WTC11 (cell line): ENCODE measurements at regions not wholly inside any gene's neighbourhood (a gene's known extent, or its start where the extent isn't known, plus 50 kb on each side); places are given as distances from the start of the nearest gene placed in this dataset.

Experiments used
- ELF4 ChIP-seq: sonication (generic); formaldehyde crosslinking; IDR thresholded peaks from 2 replicates; pipeline ENCODE4 v1.8.1; 2022; ENCODE audit warnings: low read depth, mild to moderate bottlenecking, moderate library complexity, missing genetic modification reagents
- JUN ChIP-seq: sonication (generic); formaldehyde crosslinking; IDR thresholded peaks from 2 replicates; pipeline ENCODE4 v1.8.0; 2023; ENCODE audit warnings: mild to moderate bottlenecking, missing genetic modification reagents
- TEAD4 ChIP-seq: sonication (generic); formaldehyde crosslinking; IDR thresholded peaks from 2 replicates; pipeline ENCODE4 v1.8.0; 2022; ENCODE audit warnings: mild to moderate bottlenecking, missing genetic modification reagents
- ZNF121 ChIP-seq: sonication (generic); formaldehyde crosslinking; IDR thresholded peaks from 2 replicates; pipeline ENCODE4 v1.8.0; 2023; ENCODE audit warnings: missing genetic modification reagents
- ZNF138 ChIP-seq: sonication (generic); formaldehyde crosslinking; conservative IDR thresholded peaks from 2 replicates; pipeline ENCODE4 v1.8.1; 2022; ENCODE audit warnings: mild to moderate bottlenecking, moderate library complexity, missing genetic modification reagents
- ZNF671 ChIP-seq: fragments of 250-450 bp; sonication (Bioruptor Pico); IDR thresholded peaks from 2 replicates; pipeline ENCODE4 v1.8.0; 2021; ENCODE audit warnings: mild to moderate bottlenecking
- TF ChIP-seq, protein P1 (sequence below): sonication (generic); formaldehyde crosslinking; IDR thresholded peaks from 2 replicates; pipeline ENCODE4 v1.8.0; 2022; ENCODE audit warnings: mild to moderate bottlenecking, missing genetic modification reagents
- TF ChIP-seq, protein P2 (sequence below): sonication (generic); formaldehyde crosslinking; IDR thresholded peaks from 2 replicates; pipeline ENCODE4 v1.8.0; 2022; ENCODE audit warnings: missing genetic modification reagents
- TF ChIP-seq, protein P3 (sequence below): sonication (generic); formaldehyde crosslinking; IDR thresholded peaks from 2 replicates; pipeline ENCODE4 v1.8.0; 2023; ENCODE audit warnings: missing genetic modification reagents
- TF ChIP-seq, protein P4 (sequence below): fragments of 200-600 bp; IDR thresholded peaks from 2 replicates; pipeline ENCODE4 v1.8.0; 2022; ENCODE audit warnings: antibody characterized with exemption
- TF ChIP-seq, protein P5 (sequence below): sonication (generic); formaldehyde crosslinking; IDR thresholded peaks from 2 replicates; pipeline ENCODE4 v1.8.1; 2023; ENCODE audit warnings: mild to moderate bottlenecking, missing genetic modification reagents, moderate library complexity
- TF ChIP-seq, protein P6 (sequence below): fragments of 250-450 bp; sonication (Bioruptor Pico); IDR thresholded peaks from 2 replicates; pipeline ENCODE4 v1.9.0; 2021; ENCODE audit warnings: mild to moderate bottlenecking, borderline replicate concordance
- TF ChIP-seq, protein P7 (sequence below): sonication (generic); formaldehyde crosslinking; conservative IDR thresholded peaks from 2 replicates; pipeline ENCODE4 v1.8.1; 2022; ENCODE audit warnings: mild to moderate bottlenecking, missing genetic modification reagents
- TF ChIP-seq, protein P8 (sequence below): sonication (generic); formaldehyde crosslinking; IDR thresholded peaks from 2 replicates; pipeline ENCODE4 v1.8.1; 2022; ENCODE audit warnings: missing genetic modification reagents, borderline replicate concordance

DNA sequence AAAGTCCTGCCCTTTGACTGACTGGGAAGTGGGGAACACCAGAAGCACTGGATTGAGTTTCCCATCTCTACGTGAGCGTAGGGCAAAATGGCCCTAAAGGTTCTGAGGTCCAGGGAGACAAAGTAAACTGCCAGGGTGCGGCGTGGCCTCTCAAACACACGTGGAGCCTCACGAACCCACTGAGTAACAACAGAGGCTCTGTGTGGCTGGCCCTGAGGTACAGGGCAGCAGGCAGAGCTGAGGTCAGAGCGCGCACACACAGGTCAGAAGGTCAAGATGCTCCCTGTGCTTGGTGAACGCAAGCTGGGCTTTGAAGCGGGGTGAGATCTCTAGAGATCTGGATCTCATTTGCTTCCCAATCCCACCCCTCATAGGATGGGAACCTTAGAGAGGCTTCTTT, 99.0 kb upstream of the ZMIZ1 start:
- TF ChIP-seq, protein P1, sequence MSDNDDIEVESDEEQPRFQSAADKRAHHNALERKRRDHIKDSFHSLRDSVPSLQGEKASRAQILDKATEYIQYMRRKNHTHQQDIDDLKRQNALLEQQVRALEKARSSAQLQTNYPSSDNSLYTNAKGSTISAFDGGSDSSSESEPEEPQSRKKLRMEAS (CRISPR knock-in tag): no peak
- no peak for TF ChIP-seq JUN
- TF ChIP-seq, protein P2, sequence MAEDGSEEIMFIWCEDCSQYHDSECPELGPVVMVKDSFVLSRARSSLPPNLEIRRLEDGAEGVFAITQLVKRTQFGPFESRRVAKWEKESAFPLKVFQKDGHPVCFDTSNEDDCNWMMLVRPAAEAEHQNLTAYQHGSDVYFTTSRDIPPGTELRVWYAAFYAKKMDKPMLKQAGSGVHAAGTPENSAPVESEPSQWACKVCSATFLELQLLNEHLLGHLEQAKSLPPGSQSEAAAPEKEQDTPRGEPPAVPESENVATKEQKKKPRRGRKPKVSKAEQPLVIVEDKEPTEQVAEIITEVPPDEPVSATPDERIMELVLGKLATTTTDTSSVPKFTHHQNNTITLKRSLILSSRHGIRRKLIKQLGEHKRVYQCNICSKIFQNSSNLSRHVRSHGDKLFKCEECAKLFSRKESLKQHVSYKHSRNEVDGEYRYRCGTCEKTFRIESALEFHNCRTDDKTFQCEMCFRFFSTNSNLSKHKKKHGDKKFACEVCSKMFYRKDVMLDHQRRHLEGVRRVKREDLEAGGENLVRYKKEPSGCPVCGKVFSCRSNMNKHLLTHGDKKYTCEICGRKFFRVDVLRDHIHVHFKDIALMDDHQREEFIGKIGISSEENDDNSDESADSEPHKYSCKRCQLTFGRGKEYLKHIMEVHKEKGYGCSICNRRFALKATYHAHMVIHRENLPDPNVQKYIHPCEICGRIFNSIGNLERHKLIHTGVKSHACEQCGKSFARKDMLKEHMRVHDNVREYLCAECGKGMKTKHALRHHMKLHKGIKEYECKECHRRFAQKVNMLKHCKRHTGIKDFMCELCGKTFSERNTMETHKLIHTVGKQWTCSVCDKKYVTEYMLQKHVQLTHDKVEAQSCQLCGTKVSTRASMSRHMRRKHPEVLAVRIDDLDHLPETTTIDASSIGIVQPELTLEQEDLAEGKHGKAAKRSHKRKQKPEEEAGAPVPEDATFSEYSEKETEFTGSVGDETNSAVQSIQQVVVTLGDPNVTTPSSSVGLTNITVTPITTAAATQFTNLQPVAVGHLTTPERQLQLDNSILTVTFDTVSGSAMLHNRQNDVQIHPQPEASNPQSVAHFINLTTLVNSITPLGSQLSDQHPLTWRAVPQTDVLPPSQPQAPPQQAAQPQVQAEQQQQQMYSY (CRISPR knock-in tag): no peak
- TF ChIP-seq, protein P3, sequence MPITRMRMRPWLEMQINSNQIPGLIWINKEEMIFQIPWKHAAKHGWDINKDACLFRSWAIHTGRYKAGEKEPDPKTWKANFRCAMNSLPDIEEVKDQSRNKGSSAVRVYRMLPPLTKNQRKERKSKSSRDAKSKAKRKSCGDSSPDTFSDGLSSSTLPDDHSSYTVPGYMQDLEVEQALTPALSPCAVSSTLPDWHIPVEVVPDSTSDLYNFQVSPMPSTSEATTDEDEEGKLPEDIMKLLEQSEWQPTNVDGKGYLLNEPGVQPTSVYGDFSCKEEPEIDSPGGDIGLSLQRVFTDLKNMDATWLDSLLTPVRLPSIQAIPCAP: no peak
- no peak for TF ChIP-seq ELF4 (CRISPR knock-in tag)
- TF ChIP-seq, protein P4, sequence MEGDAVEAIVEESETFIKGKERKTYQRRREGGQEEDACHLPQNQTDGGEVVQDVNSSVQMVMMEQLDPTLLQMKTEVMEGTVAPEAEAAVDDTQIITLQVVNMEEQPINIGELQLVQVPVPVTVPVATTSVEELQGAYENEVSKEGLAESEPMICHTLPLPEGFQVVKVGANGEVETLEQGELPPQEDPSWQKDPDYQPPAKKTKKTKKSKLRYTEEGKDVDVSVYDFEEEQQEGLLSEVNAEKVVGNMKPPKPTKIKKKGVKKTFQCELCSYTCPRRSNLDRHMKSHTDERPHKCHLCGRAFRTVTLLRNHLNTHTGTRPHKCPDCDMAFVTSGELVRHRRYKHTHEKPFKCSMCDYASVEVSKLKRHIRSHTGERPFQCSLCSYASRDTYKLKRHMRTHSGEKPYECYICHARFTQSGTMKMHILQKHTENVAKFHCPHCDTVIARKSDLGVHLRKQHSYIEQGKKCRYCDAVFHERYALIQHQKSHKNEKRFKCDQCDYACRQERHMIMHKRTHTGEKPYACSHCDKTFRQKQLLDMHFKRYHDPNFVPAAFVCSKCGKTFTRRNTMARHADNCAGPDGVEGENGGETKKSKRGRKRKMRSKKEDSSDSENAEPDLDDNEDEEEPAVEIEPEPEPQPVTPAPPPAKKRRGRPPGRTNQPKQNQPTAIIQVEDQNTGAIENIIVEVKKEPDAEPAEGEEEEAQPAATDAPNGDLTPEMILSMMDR: no peak
- no peak for TF ChIP-seq ZNF121
- TF ChIP-seq, protein P5, sequence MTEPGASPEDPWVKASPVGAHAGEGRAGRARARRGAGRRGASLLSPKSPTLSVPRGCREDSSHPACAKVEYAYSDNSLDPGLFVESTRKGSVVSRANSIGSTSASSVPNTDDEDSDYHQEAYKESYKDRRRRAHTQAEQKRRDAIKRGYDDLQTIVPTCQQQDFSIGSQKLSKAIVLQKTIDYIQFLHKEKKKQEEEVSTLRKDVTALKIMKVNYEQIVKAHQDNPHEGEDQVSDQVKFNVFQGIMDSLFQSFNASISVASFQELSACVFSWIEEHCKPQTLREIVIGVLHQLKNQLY: no peak
- no peak for TF ChIP-seq ZNF671 (CRISPR knock-in tag)
- TF ChIP-seq TEAD4 (CRISPR knock-in tag): no peak
- TF ChIP-seq, protein P6, sequence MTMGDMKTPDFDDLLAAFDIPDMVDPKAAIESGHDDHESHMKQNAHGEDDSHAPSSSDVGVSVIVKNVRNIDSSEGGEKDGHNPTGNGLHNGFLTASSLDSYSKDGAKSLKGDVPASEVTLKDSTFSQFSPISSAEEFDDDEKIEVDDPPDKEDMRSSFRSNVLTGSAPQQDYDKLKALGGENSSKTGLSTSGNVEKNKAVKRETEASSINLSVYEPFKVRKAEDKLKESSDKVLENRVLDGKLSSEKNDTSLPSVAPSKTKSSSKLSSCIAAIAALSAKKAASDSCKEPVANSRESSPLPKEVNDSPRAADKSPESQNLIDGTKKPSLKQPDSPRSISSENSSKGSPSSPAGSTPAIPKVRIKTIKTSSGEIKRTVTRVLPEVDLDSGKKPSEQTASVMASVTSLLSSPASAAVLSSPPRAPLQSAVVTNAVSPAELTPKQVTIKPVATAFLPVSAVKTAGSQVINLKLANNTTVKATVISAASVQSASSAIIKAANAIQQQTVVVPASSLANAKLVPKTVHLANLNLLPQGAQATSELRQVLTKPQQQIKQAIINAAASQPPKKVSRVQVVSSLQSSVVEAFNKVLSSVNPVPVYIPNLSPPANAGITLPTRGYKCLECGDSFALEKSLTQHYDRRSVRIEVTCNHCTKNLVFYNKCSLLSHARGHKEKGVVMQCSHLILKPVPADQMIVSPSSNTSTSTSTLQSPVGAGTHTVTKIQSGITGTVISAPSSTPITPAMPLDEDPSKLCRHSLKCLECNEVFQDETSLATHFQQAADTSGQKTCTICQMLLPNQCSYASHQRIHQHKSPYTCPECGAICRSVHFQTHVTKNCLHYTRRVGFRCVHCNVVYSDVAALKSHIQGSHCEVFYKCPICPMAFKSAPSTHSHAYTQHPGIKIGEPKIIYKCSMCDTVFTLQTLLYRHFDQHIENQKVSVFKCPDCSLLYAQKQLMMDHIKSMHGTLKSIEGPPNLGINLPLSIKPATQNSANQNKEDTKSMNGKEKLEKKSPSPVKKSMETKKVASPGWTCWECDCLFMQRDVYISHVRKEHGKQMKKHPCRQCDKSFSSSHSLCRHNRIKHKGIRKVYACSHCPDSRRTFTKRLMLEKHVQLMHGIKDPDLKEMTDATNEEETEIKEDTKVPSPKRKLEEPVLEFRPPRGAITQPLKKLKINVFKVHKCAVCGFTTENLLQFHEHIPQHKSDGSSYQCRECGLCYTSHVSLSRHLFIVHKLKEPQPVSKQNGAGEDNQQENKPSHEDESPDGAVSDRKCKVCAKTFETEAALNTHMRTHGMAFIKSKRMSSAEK (CRISPR knock-in tag): no peak
- TF ChIP-seq, protein P7, sequence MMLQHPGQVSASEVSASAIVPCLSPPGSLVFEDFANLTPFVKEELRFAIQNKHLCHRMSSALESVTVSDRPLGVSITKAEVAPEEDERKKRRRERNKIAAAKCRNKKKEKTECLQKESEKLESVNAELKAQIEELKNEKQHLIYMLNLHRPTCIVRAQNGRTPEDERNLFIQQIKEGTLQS: no peak
- TF ChIP-seq ZNF138 (CRISPR knock-in tag): no peak
- TF ChIP-seq, protein P8, sequence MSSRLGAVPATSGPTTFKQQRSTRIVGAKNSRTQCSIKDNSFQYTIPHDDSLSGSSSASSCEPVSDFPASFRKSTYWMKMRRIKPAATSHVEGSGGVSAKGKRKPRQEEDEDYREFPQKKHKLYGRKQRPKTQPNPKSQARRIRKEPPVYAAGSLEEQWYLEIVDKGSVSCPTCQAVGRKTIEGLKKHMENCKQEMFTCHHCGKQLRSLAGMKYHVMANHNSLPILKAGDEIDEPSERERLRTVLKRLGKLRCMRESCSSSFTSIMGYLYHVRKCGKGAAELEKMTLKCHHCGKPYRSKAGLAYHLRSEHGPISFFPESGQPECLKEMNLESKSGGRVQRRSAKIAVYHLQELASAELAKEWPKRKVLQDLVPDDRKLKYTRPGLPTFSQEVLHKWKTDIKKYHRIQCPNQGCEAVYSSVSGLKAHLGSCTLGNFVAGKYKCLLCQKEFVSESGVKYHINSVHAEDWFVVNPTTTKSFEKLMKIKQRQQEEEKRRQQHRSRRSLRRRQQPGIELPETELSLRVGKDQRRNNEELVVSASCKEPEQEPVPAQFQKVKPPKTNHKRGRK (CRISPR knock-in tag): no peak
